Kidney tubule cell (primary cell): ENCODE measurements at regions not wholly inside any gene's neighbourhood (a gene's known extent, or its start where the extent isn't known, plus 50 kb on each side); places are given as distances from the start of the nearest gene placed in this dataset.
A peak's percentile ranks its signal among the peaks of the same experiment; 100 is the strongest.
"Not testable (repeated sequence)": the region's sequence is repeated elsewhere in the genome, so short reads cannot be mapped to it uniquely, and the experiment has no call there.

Source experiments
- DNase-seq: peaks from one replicate; pipeline ENCODE4 v3.0.0-alpha.2; 2018; ENCODE audit warnings: low spot score

GRCh38 chr2:160731415-160731814 lies 237.8 kb upstream of the RBMS1 start:
- no peak for DNase-seq

GRCh38 chr2:160731856-160732255 lies 238.2 kb upstream of the RBMS1 start:
- no peak for DNase-seq

- DNase-seq: no peak
These were observed 242.1 kb upstream of the RBMS1 start for GRCh38 chr2:160735696-160736095.

- DNase-seq: peak; percentile 71
These were observed 242.8 kb upstream of the RBMS1 start for GRCh38 chr2:160736148-160737028.

GRCh38 chr2:160737247-160737646 lies 243.6 kb upstream of the RBMS1 start:
- DNase-seq: no peak

GRCh38 chr2:160741271-160741670 lies 247.7 kb upstream of the RBMS1 start:
- no peak for DNase-seq

GRCh38 chr2:160741815-160742214 lies 248.2 kb upstream of the RBMS1 start:
- DNase-seq: no peak

GRCh38 chr2:160742667-160743066 lies 249.1 kb upstream of the RBMS1 start:
- no peak for DNase-seq

GRCh38 chr2:160747501-160748170 lies 254.0 kb upstream of the RBMS1 start:
- peak; percentile 69 for DNase-seq

- peak; percentile 50 for DNase-seq
These were observed 257.4 kb upstream of the RBMS1 start for GRCh38 chr2:160751021-160751420.

GRCh38 chr2:160752475-160753330 lies 259.1 kb upstream of the RBMS1 start:
- peak; percentile 56 for DNase-seq

- DNase-seq: no peak
These were observed 259.7 kb upstream of the RBMS1 start for GRCh38 chr2:160753331-160753654.

GRCh38 chr2:160753960-160754359 lies 260.4 kb upstream of the RBMS1 start:
- no peak for DNase-seq

GRCh38 chr2:160756481-160756880 lies 262.9 kb upstream of the RBMS1 start:
- DNase-seq: no peak

- DNase-seq: not testable (repeated sequence)
These were observed 269.0 kb upstream of the RBMS1 start for GRCh38 chr2:160762493-160763128.

GRCh38 chr2:160783474-160783873 lies 289.9 kb upstream of the RBMS1 start:
- DNase-seq: no peak

- DNase-seq: no peak
These were observed 290.4 kb upstream of the RBMS1 start for GRCh38 chr2:160784034-160784433.

- no peak for DNase-seq
These were observed 297.1 kb upstream of the RBMS1 start for GRCh38 chr2:160790738-160791137.

GRCh38 chr2:160791884-160792283 lies 298.3 kb upstream of the RBMS1 start:
- DNase-seq: no peak

GRCh38 chr2:160792837-160793236 lies 299.2 kb upstream of the RBMS1 start:
- DNase-seq: no peak

- no peak for DNase-seq
These were observed 301.3 kb upstream of the RBMS1 start for GRCh38 chr2:160794926-160795325.

- DNase-seq: no peak
These were observed 310.3 kb upstream of the RBMS1 start for GRCh38 chr2:160803881-160804280.
